Natural killer cell treated with Interleukin-12 subunit alpha and Interleukin-12 subunit beta and Interleukin-15 and Interleukin-18, amount 100 ng/mL, for 72 hours (primary cell): ENCODE measurements at regions not wholly inside any gene's neighbourhood (a gene's known extent, or its start where the extent isn't known, plus 50 kb on each side); places are given as distances from the start of the nearest gene placed in this dataset.
"Not testable (repeated sequence)": the region's sequence is repeated elsewhere in the genome, so short reads cannot be mapped to it uniquely, and the experiment has no call there.

Experiments
- ATAC-seq, 2 donors: fragments of 150-1000 bp; cut with Tn5 transposase in 1 of 2; sonication (Bioruptor Pico), chemical (Tn5 transposase) in 1 of 2; 2 replicates each; pipeline ENCODE4 v1.10.0; 2021
- DNase-seq: peaks from one replicate; pipeline ENCODE4 v3.0.0; 2022; ENCODE audit warnings: low spot score
- H3K27ac Mint-ChIP-seq, 2 donors: 1 replicate in 1 of 2; 2 replicates in 1 of 2; pipeline ENCODE4 v1.8.0; 2022; ENCODE audit warnings: mixed read lengths in 2 of 2, mild to moderate bottlenecking in 1 of 2, moderate library complexity in 1 of 2
- H3K27me3 Mint-ChIP-seq, 2 donors: 1 replicate in 1 of 2; 2 replicates in 1 of 2; pipeline ENCODE4 v1.8.0; 2022; ENCODE audit warnings: mixed read lengths in 2 of 2
- H3K36me3 Mint-ChIP-seq: one replicate; pipeline ENCODE4 v1.8.0; 2022; ENCODE audit warnings: mixed read lengths
- H3K4me1 Mint-ChIP-seq, 2 donors: 1 replicate in 1 of 2; 2 replicates in 1 of 2; pipeline ENCODE4 v1.8.0; 2022; ENCODE audit warnings: low read depth in 2 of 2, mixed read lengths in 2 of 2, mild to moderate bottlenecking in 1 of 2
- H3K4me3 Mint-ChIP-seq: one replicate; pipeline ENCODE4 v1.8.0; 2022; ENCODE audit warnings: mixed read lengths
- H3K9me3 Mint-ChIP-seq: 2 replicates; pipeline ENCODE4 v1.8.0; 2022; ENCODE audit warnings: mixed read lengths

GRCh38 chr4:49177847-49178246 lies 191.8 kb downstream of the CWH43 start:
- H3K4me3 Mint-ChIP-seq, H3K27me3 Mint-ChIP-seq, H3K36me3 Mint-ChIP-seq, H3K27ac Mint-ChIP-seq, ATAC-seq, H3K4me1 Mint-ChIP-seq, H3K9me3 Mint-ChIP-seq, DNase-seq: not testable (repeated sequence)

GRCh38 chr4:49181088-49181487 lies 195.0 kb downstream of the CWH43 start:
- not testable (repeated sequence) for H3K27ac Mint-ChIP-seq, H3K9me3 Mint-ChIP-seq, H3K4me1 Mint-ChIP-seq, ATAC-seq, H3K27me3 Mint-ChIP-seq, H3K36me3 Mint-ChIP-seq, H3K4me3 Mint-ChIP-seq, DNase-seq

- ATAC-seq, H3K4me3 Mint-ChIP-seq, DNase-seq, H3K9me3 Mint-ChIP-seq, H3K27ac Mint-ChIP-seq, H3K27me3 Mint-ChIP-seq, H3K4me1 Mint-ChIP-seq: not testable (repeated sequence)
- peaks cover 16% of the 10 kb centered on the region for H3K36me3 Mint-ChIP-seq
These were observed 225.5 kb downstream of the CWH43 start for GRCh38 chr4:49211396-49212194.

- not testable (repeated sequence) for H3K4me3 Mint-ChIP-seq, H3K4me1 Mint-ChIP-seq, H3K27me3 Mint-ChIP-seq, H3K27ac Mint-ChIP-seq, H3K9me3 Mint-ChIP-seq, DNase-seq, ATAC-seq
- peaks cover 20% of the 10 kb centered on the region for H3K36me3 Mint-ChIP-seq
These were observed 227.2 kb downstream of the CWH43 start for GRCh38 chr4:49213250-49213649.

- H3K4me3 Mint-ChIP-seq, DNase-seq, H3K9me3 Mint-ChIP-seq, H3K27me3 Mint-ChIP-seq, H3K4me1 Mint-ChIP-seq, H3K27ac Mint-ChIP-seq, ATAC-seq: not testable (repeated sequence)
- H3K36me3 Mint-ChIP-seq = peaks cover 20% of the 10 kb centered on the region
These were observed 227.7 kb downstream of the CWH43 start for GRCh38 chr4:49213750-49214149.

DNA sequence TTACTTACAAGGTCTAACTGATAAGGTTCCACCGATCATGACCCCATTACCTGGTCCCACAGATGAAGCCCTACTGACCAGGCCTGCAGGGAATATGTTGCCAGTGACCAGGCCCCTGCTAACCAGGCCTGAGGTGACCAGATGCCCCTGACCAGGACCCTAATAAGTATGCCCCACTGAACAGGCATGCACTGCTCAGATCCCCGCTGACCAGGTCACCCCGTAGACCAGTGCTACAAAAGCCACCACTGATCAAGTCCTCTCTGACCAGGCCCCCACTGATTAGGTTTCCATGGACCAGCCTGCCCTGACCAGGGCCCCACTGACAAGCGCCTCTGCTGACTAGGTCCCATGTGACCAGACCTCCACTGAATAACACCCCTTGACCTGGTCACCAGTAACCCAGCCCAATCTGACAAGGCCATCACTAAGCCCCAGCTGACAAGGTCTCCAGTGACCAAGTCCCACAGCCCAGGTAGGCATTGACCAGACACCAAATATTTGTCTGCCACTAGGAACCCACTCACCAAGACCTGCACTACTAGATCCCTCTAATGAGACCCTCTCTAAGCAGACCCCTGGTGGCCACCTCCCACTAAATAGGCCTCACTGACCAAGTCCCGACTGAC lies 228.5 kb downstream of the CWH43 start:
- H3K9me3 Mint-ChIP-seq = peaks cover 13% of the 10 kb centered on the region

DNA sequence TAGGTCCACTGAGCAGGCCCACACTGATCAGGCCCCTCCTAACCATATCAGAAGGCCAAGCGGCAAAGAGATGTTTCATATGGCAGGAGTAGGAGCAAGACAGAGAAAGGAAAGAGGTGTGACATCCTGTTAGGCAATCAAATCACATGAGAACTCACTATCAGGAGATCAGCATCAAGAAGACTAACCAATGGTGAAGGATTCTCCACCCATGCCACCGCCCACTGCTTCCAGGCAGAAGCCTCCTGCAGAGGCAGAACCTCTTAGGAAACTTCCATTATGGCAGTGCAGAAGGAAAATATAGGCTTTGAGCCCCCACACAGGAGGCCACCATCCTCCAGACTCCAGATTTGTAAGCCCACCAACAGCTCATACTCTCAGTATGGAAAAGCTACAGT lies 229.0 kb downstream of the CWH43 start:
- not testable (repeated sequence) for H3K27ac Mint-ChIP-seq, H3K4me3 Mint-ChIP-seq, DNase-seq, ATAC-seq, H3K27me3 Mint-ChIP-seq, H3K4me1 Mint-ChIP-seq
- H3K36me3 Mint-ChIP-seq = peaks cover 28% of the 10 kb centered on the region
- H3K9me3 Mint-ChIP-seq = peaks cover 13% of the 10 kb centered on the region

More for the DNA sequence above, 228.5 kb downstream of the CWH43 start:
- not testable (repeated sequence) for H3K4me3 Mint-ChIP-seq, H3K4me1 Mint-ChIP-seq, DNase-seq, ATAC-seq, H3K27me3 Mint-ChIP-seq, H3K27ac Mint-ChIP-seq
- H3K36me3 Mint-ChIP-seq = peaks cover 27% of the 10 kb centered on the region

DNA sequence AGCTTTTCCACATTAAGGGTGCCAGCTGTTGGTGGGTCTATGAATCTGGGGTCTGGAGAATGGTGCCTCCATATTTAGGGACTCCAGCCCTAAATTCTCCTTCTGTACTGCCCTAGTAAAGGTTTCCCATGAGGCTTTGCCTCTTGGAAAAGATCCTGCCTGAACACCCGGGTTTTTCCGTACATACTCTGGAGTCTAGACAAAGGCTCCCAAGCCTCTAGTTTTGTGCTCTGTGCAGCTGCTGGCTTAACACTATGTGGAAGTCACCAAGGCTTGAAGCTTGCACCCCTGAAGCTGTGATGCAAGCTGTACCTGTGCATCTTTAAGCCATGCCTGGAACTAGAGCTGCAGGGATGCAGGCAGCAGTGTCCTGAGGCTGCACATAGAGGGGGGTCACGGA lies 230.5 kb downstream of the CWH43 start:
- H3K4me1 Mint-ChIP-seq, H3K4me3 Mint-ChIP-seq, DNase-seq, H3K27me3 Mint-ChIP-seq, H3K27ac Mint-ChIP-seq, ATAC-seq: not testable (repeated sequence)
- Mint-ChIP-seq H3K9me3 (peaks cover 19% of the 10 kb centered on the region), H3K36me3 (peaks cover 38% of the 10 kb centered on the region)

GRCh38 chr4:49217492-49217891 lies 231.4 kb downstream of the CWH43 start:
- no peak for ATAC-seq
- Mint-ChIP-seq H3K27ac (no peak overlapping the region), H3K9me3 (peaks cover 27% of the 10 kb centered on the region), H3K4me3 (no peak overlapping the region), H3K36me3 (peaks cover 38% of the 10 kb centered on the region), H3K4me1 (no peaks in the 10 kb centered on the region), H3K27me3 (no peaks in the 10 kb centered on the region)
- DNase-seq = no peak

- H3K27ac Mint-ChIP-seq, H3K4me1 Mint-ChIP-seq, H3K4me3 Mint-ChIP-seq, ATAC-seq, H3K27me3 Mint-ChIP-seq, DNase-seq: not testable (repeated sequence)
- H3K9me3 Mint-ChIP-seq = peaks cover 30% of the 10 kb centered on the region
- peaks cover 40% of the 10 kb centered on the region for H3K36me3 Mint-ChIP-seq
These were observed 232.0 kb downstream of the CWH43 start for GRCh38 chr4:49218094-49218493.

GRCh38 chr4:49218931-49219330 lies 232.9 kb downstream of the CWH43 start:
- peaks cover 40% of the 10 kb centered on the region for H3K36me3 Mint-ChIP-seq
- ATAC-seq, DNase-seq, H3K27me3 Mint-ChIP-seq, H3K27ac Mint-ChIP-seq, H3K4me3 Mint-ChIP-seq, H3K4me1 Mint-ChIP-seq: not testable (repeated sequence)
- peaks cover 31% of the 10 kb centered on the region for H3K9me3 Mint-ChIP-seq

- H3K27me3 Mint-ChIP-seq, H3K4me3 Mint-ChIP-seq, H3K4me1 Mint-ChIP-seq, H3K27ac Mint-ChIP-seq, ATAC-seq, DNase-seq: not testable (repeated sequence)
- H3K36me3 Mint-ChIP-seq = peaks cover 34% of the 10 kb centered on the region
- H3K9me3 Mint-ChIP-seq = peaks cover 31% of the 10 kb centered on the region
These were observed 233.6 kb downstream of the CWH43 start for GRCh38 chr4:49219489-49220225.

- Mint-ChIP-seq H3K27ac (no peak overlapping the region), H3K4me1 (no peaks in the 10 kb centered on the region), H3K27me3 (no peaks in the 10 kb centered on the region), H3K9me3 (peaks cover 31% of the 10 kb centered on the region), H3K36me3 (peaks cover 30% of the 10 kb centered on the region), H3K4me3 (no peak overlapping the region)
- no peak for DNase-seq
- ATAC-seq = no peak
These were observed 235.1 kb downstream of the CWH43 start for GRCh38 chr4:49221209-49221608.

GRCh38 chr4:49222810-49223209 lies 236.7 kb downstream of the CWH43 start:
- Mint-ChIP-seq H3K9me3 (peaks cover 29% of the 10 kb centered on the region), H3K36me3 (peaks cover 27% of the 10 kb centered on the region)
- not testable (repeated sequence) for DNase-seq, H3K4me3 Mint-ChIP-seq, ATAC-seq, H3K27me3 Mint-ChIP-seq, H3K4me1 Mint-ChIP-seq, H3K27ac Mint-ChIP-seq
